ENCODE measurements at regions not wholly inside any gene's neighbourhood (a gene's known extent, or its start where the extent isn't known, plus 50 kb on each side); places are given as distances from the start of the nearest gene placed in this dataset.

GRCh38 chr22:22996511-22997261 is 73.6 kb upstream of the GNAZ start:
- TF ChIP-seq GATA3 (IDR thresholded peaks at IDR 0.05; ENCODE audit: low read depth, low read length): no peak
- TF ChIP-seq GATA2 (IDR thresholded peaks at IDR 0.05; ENCODE audit: low read depth, low read length): no peak

Measured in SH-SY5Y (cell line).